ENCODE measurements at regions not wholly inside any gene's neighbourhood (a gene's known extent, or its start where the extent isn't known, plus 50 kb on each side); places are given as distances from the start of the nearest gene placed in this dataset.

- H3K36me3 Mint-ChIP-seq (ENCODE audit: low read depth): no peaks in the 10 kb centered on the region
- H3K4me1 Mint-ChIP-seq (ENCODE audit: low read depth): no peaks in the 10 kb centered on the region
- no peaks in the 10 kb centered on the region for H3K9me3 Mint-ChIP-seq (ENCODE audit: low read depth)
- no peak for DNase-seq (ENCODE audit: low spot score)
- no peak for TF ChIP-seq CTCF (IDR thresholded peaks at IDR 0.05)
- no peak overlapping the region for H3K27ac Mint-ChIP-seq (ENCODE audit: unreplicated experiment)
- no peak overlapping the region for H3K4me3 Mint-ChIP-seq (ENCODE audit: unreplicated experiment)
- peaks cover 14% of the 10 kb centered on the region for H3K27me3 Mint-ChIP-seq (ENCODE audit: low read depth)
Measured at GRCh38 chr1:112257043-112257835, 138.8 kb upstream of the CTTNBP2NL start.

GRCh38 chr1:112260699-112261098 is 135.3 kb upstream of the CTTNBP2NL start:
- H3K27ac Mint-ChIP-seq (ENCODE audit: unreplicated experiment): no peak overlapping the region
- no peaks in the 10 kb centered on the region for H3K9me3 Mint-ChIP-seq (ENCODE audit: low read depth)
- no peaks in the 10 kb centered on the region for H3K36me3 Mint-ChIP-seq (ENCODE audit: low read depth)
- TF ChIP-seq CTCF (IDR thresholded peaks at IDR 0.05): no peak
- DNase-seq (ENCODE audit: low spot score): no peak
- no peaks in the 10 kb centered on the region for H3K4me1 Mint-ChIP-seq (ENCODE audit: low read depth)
- H3K27me3 Mint-ChIP-seq (ENCODE audit: low read depth): peaks cover 31% of the 10 kb centered on the region
- no peak overlapping the region for H3K4me3 Mint-ChIP-seq (ENCODE audit: unreplicated experiment)

GRCh38 chr1:112262316-112262715 is 133.7 kb upstream of the CTTNBP2NL start:
- TF ChIP-seq CTCF (IDR thresholded peaks at IDR 0.05): no peak
- DNase-seq (ENCODE audit: low spot score): no peak
- no peak overlapping the region for H3K4me3 Mint-ChIP-seq (ENCODE audit: unreplicated experiment)
- H3K4me1 Mint-ChIP-seq (ENCODE audit: low read depth): no peaks in the 10 kb centered on the region
- no peaks in the 10 kb centered on the region for H3K9me3 Mint-ChIP-seq (ENCODE audit: low read depth)
- no peaks in the 10 kb centered on the region for H3K36me3 Mint-ChIP-seq (ENCODE audit: low read depth)
- no peak overlapping the region for H3K27ac Mint-ChIP-seq (ENCODE audit: unreplicated experiment)
- peaks cover 32% of the 10 kb centered on the region for H3K27me3 Mint-ChIP-seq (ENCODE audit: low read depth)

GRCh38 chr1:112263042-112263441 is 133.0 kb upstream of the CTTNBP2NL start:
- peaks cover 32% of the 10 kb centered on the region for H3K27me3 Mint-ChIP-seq (ENCODE audit: low read depth)
- H3K4me3 Mint-ChIP-seq (ENCODE audit: unreplicated experiment): no peak overlapping the region
- no peaks in the 10 kb centered on the region for H3K4me1 Mint-ChIP-seq (ENCODE audit: low read depth)
- no peaks in the 10 kb centered on the region for H3K9me3 Mint-ChIP-seq (ENCODE audit: low read depth)
- TF ChIP-seq CTCF (IDR thresholded peaks at IDR 0.05): no peak
- no peak for DNase-seq (ENCODE audit: low spot score)
- no peaks in the 10 kb centered on the region for H3K36me3 Mint-ChIP-seq (ENCODE audit: low read depth)
- no peak overlapping the region for H3K27ac Mint-ChIP-seq (ENCODE audit: unreplicated experiment)

- H3K9me3 Mint-ChIP-seq (ENCODE audit: low read depth): no peaks in the 10 kb centered on the region
- H3K4me1 Mint-ChIP-seq (ENCODE audit: low read depth): no peaks in the 10 kb centered on the region
- H3K36me3 Mint-ChIP-seq (ENCODE audit: low read depth): no peaks in the 10 kb centered on the region
- DNase-seq (ENCODE audit: low spot score): no peak
- no peak for TF ChIP-seq CTCF (IDR thresholded peaks at IDR 0.05)
- H3K4me3 Mint-ChIP-seq (ENCODE audit: unreplicated experiment): no peak overlapping the region
- peaks cover 34% of the 10 kb centered on the region for H3K27me3 Mint-ChIP-seq (ENCODE audit: low read depth)
- peak overlapping the region; percentile 49 for H3K27ac Mint-ChIP-seq (ENCODE audit: unreplicated experiment)
Measured at GRCh38 chr1:112263453-112263852, 132.6 kb upstream of the CTTNBP2NL start.
